ENCODE measurements at regions not wholly inside any gene's neighbourhood (a gene's known extent, or its start where the extent isn't known, plus 50 kb on each side); places are given as distances from the start of the nearest gene placed in this dataset.

DNA sequence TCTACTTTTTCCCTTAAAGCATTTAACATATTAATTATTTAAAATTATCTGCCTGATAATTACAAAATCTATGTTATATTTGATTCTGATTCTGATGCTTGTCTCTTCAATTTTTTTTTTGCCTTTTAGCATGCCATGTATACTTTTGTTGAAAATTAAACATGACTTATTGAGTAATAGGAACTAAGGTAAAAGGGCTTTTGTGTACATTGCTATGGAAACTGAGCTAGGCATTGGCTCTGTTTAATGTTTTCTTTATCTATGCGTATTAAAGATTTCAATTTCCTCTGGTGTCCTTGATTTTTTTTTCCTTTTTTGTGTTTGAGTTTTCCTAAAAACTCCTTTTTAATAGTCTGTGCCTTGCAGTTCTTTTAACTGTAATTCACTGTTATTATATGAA is 805.2 kb downstream of the DHX35 start:
- H3K4me1 Mint-ChIP-seq: no peaks in the 10 kb centered on the region

DNA sequence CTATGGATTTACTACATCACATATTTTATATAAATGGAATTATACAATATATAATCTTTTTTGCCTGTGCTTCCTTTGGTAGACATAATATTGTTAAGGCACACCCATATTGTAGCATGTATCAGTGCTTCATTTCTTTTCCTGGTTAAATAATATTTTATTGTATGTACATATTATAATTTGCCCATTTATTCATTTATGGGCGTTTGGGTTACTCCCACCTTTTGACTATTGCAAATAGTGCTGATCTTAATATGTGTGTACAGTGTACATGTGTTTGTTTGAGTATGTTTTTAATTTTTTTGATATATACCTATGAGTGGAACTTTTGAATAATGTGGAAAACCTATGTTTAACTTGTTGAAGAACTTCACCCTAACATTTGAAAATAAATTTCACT is 804.2 kb downstream of the DHX35 start:
- Histone ChIP-seq H4K20me1 (ENCODE audit: insufficient read depth, low read length) (no peaks in the 10 kb centered on the region), H3K4me2 (replicated peaks; ENCODE audit: extremely low read depth, low read length, poor library complexity, severe bottlenecking) (no peak overlapping the region), H3K27me3 (ENCODE audit: control insufficient read depth in 2 of 2, insufficient read depth in 2 of 2, low read length in 2 of 2) (no peaks in the 10 kb centered on the region), H3K36me3 (replicated peaks in 1 of 2; ENCODE audit: control insufficient read depth in 1 of 2, insufficient read depth in 2 of 2, low read length in 2 of 2) (no peaks in the 10 kb centered on the region), H2AFZ (ENCODE audit: insufficient read depth, low read depth, low read length, poor library complexity, severe bottlenecking) (no peak overlapping the region), H3K4me3 (replicated peaks in 1 of 3; ENCODE audit: low read depth in 2 of 3, low read length in 3 of 3) (no peak overlapping the region), H3K79me2 (ENCODE audit: insufficient read depth, low read length) (no peaks in the 10 kb centered on the region), H3K9me3 (replicated peaks in 1 of 2; ENCODE audit: control insufficient read depth in 1 of 2, insufficient read depth in 1 of 2, low read length in 2 of 2) (peaks cover 9 to 11% of the 10 kb centered on the region in 2 donors), H3K27ac (ENCODE audit: low read depth in 1 of 2, low read length in 2 of 2) (no peak overlapping the region), H3K4me1 (ENCODE audit: control insufficient read depth in 1 of 2, insufficient read depth in 2 of 2, low read length in 2 of 2) (no peaks in the 10 kb centered on the region), H3K9ac (ENCODE audit: insufficient read depth, low read length, poor library complexity, severe bottlenecking) (no peak overlapping the region)
- peaks cover 0 to 3% (median 0%) of the 10 kb centered on the region in 3 donors for H3K27me3 Mint-ChIP-seq (ENCODE audit: low read depth in 3 of 3)
- H3K27ac Mint-ChIP-seq: no peak overlapping the region
- no peaks in the 10 kb centered on the region for H3K4me1 Mint-ChIP-seq
- WGBS (ENCODE audit: insufficient coverage): no CpG with 5 or more reads among the region's 1 CpG
- H3K36me3 Mint-ChIP-seq: no peaks in the 10 kb centered on the region
- intact Hi-C loops (cut with micrococcal nuclease): no loop called here
- no peak overlapping the region for H3K4me3 Mint-ChIP-seq
- TF ChIP-seq, protein P1, sequence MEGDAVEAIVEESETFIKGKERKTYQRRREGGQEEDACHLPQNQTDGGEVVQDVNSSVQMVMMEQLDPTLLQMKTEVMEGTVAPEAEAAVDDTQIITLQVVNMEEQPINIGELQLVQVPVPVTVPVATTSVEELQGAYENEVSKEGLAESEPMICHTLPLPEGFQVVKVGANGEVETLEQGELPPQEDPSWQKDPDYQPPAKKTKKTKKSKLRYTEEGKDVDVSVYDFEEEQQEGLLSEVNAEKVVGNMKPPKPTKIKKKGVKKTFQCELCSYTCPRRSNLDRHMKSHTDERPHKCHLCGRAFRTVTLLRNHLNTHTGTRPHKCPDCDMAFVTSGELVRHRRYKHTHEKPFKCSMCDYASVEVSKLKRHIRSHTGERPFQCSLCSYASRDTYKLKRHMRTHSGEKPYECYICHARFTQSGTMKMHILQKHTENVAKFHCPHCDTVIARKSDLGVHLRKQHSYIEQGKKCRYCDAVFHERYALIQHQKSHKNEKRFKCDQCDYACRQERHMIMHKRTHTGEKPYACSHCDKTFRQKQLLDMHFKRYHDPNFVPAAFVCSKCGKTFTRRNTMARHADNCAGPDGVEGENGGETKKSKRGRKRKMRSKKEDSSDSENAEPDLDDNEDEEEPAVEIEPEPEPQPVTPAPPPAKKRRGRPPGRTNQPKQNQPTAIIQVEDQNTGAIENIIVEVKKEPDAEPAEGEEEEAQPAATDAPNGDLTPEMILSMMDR (IDR thresholded peaks at IDR 0.05): no peak
- peaks cover 0 to 16% (median 8%) of the 10 kb centered on the region in 7 donors for H3K9me3 Mint-ChIP-seq
- no peak for DNase-seq

More for the DNA sequence above, 805.2 kb downstream of the DHX35 start:
- Histone ChIP-seq H3K9me3 (replicated peaks in 1 of 2; ENCODE audit: control insufficient read depth in 1 of 2, insufficient read depth in 1 of 2, low read length in 2 of 2) (peaks cover 8 to 17% of the 10 kb centered on the region in 2 donors), H3K4me1 (ENCODE audit: control insufficient read depth in 1 of 2, insufficient read depth in 2 of 2, low read length in 2 of 2) (no peaks in the 10 kb centered on the region), H3K36me3 (replicated peaks in 1 of 2; ENCODE audit: control insufficient read depth in 1 of 2, insufficient read depth in 2 of 2, low read length in 2 of 2) (no peaks in the 10 kb centered on the region), H3K4me2 (replicated peaks; ENCODE audit: extremely low read depth, low read length, poor library complexity, severe bottlenecking) (no peak overlapping the region), H3K27me3 (ENCODE audit: control insufficient read depth in 2 of 2, insufficient read depth in 2 of 2, low read length in 2 of 2) (no peaks in the 10 kb centered on the region), H2AFZ (ENCODE audit: insufficient read depth, low read depth, low read length, poor library complexity, severe bottlenecking) (no peak overlapping the region), H3K79me2 (ENCODE audit: insufficient read depth, low read length) (no peaks in the 10 kb centered on the region), H3K4me3 (replicated peaks in 1 of 3; ENCODE audit: low read depth in 2 of 3, low read length in 3 of 3) (no peak overlapping the region), H4K20me1 (ENCODE audit: insufficient read depth, low read length) (no peaks in the 10 kb centered on the region), H3K9ac (ENCODE audit: insufficient read depth, low read length, poor library complexity, severe bottlenecking) (no peak overlapping the region), H3K27ac (ENCODE audit: low read depth in 1 of 2, low read length in 2 of 2) (no peak overlapping the region)
- Mint-ChIP-seq H3K9me3 (peaks cover 0 to 16% (median 11%) of the 10 kb centered on the region in 7 donors), H3K27me3 (ENCODE audit: low read depth in 3 of 3) (peaks cover 0 to 3% (median 2%) of the 10 kb centered on the region in 3 donors), H3K4me3 (no peak overlapping the region), H3K27ac (no peak overlapping the region), H3K36me3 (no peaks in the 10 kb centered on the region)
- 100% methylated on average over 1 of the region's 1 CpG for WGBS (ENCODE audit: insufficient coverage)
- intact Hi-C loops (cut with micrococcal nuclease): no loop called here
- DNase-seq: no peak
- TF ChIP-seq, protein P1 (IDR thresholded peaks at IDR 0.05): no peak
